ENCODE measurements at regions not wholly inside any gene's neighbourhood (a gene's known extent, or its start where the extent isn't known, plus 50 kb on each side); places are given as distances from the start of the nearest gene placed in this dataset.

DNA sequence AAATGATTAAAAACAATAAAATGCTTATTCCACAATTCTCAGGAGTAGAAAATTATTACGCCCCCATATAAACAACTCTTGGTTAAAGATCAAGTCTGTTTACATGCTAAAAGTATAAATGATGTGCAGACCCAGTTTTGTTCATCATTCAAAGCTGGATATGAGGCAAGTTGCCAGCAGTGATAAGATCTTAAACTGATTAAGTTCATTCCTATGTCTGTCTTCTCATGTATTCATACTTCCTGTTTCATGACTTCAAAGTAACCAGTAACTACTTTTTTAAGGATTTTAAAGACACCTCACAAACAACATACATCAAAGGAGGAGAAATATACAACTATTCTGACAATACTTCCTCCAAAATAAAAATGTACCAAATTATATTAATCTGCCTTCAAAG lies 55.0 kb upstream of the ARHGAP32 start:
- Histone ChIP-seq H3K4me3 (no peak overlapping the region), H3K9me3 (no peaks in the 10 kb centered on the region), H3K36me3 (no peaks in the 10 kb centered on the region), H3K4me1 (peaks cover 13 to 28% of the 10 kb centered on the region in 2 donors), H3K27ac (no peak overlapping the region), H3K27me3 (no peaks in the 10 kb centered on the region)
- no peak for ATAC-seq
- TF ChIP-seq, protein P1, sequence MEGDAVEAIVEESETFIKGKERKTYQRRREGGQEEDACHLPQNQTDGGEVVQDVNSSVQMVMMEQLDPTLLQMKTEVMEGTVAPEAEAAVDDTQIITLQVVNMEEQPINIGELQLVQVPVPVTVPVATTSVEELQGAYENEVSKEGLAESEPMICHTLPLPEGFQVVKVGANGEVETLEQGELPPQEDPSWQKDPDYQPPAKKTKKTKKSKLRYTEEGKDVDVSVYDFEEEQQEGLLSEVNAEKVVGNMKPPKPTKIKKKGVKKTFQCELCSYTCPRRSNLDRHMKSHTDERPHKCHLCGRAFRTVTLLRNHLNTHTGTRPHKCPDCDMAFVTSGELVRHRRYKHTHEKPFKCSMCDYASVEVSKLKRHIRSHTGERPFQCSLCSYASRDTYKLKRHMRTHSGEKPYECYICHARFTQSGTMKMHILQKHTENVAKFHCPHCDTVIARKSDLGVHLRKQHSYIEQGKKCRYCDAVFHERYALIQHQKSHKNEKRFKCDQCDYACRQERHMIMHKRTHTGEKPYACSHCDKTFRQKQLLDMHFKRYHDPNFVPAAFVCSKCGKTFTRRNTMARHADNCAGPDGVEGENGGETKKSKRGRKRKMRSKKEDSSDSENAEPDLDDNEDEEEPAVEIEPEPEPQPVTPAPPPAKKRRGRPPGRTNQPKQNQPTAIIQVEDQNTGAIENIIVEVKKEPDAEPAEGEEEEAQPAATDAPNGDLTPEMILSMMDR (IDR thresholded peaks at IDR 0.05 in 4 of 5, conservative IDR thresholded peaks at IDR 0.05 in 1 of 5): no peak
- no peak for TF ChIP-seq POLR2A (IDR thresholded peaks at IDR 0.05)
- in situ Hi-C loops (cut with MboI; ENCODE audit: low sequenced_read_pairs in 4 of 4) (no loop called here), intact Hi-C loops (cut with DNase I; ENCODE audit: low total_unique reads) (no loop called here)
- no peak for DNase-seq

DNA sequence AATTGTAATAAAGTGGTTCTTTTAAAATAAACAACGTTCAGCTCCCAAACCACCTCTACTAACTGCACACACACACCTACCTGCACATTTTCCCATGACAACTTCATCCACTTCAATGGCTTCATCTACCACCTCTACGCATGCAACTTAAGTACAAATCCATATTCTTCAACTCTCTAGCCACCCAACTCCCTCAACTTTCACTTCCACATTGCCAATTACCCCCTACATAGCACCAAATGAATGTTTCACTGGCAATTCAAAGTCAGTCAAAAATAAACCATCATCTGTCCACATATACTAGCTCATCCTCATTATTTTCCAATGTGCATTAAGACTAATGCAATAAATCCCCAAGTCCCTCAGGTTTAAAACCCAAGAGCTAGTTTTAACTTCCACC lies 50.7 kb upstream of the ARHGAP32 start:
- in situ Hi-C loops (cut with MboI; ENCODE audit: low sequenced_read_pairs in 4 of 4) (no loop called here), intact Hi-C loops (cut with DNase I; ENCODE audit: low total_unique reads) (no loop called here)
- ATAC-seq (no peak), DNase-seq (no peak)
- Histone ChIP-seq H3K9me3 (no peaks in the 10 kb centered on the region), H3K27ac (no peak overlapping the region), H3K36me3 (no peaks in the 10 kb centered on the region), H3K4me3 (no peak overlapping the region), H3K27me3 (no peaks in the 10 kb centered on the region), H3K4me1 (peaks cover 8 to 13% of the 10 kb centered on the region in 2 donors)
- TF ChIP-seq POLR2A (IDR thresholded peaks at IDR 0.05): no peak
- TF ChIP-seq, protein P1 (IDR thresholded peaks at IDR 0.05 in 4 of 5, conservative IDR thresholded peaks at IDR 0.05 in 1 of 5): no peak

All from gastrocnemius medialis (tissue), 4 donors.